OCI-LY1 (cell line): ENCODE measurements at regions not wholly inside any gene's neighbourhood (a gene's known extent, or its start where the extent isn't known, plus 50 kb on each side); places are given as distances from the start of the nearest gene placed in this dataset.

Experiments used
- H2AFZ ChIP-seq: fragments of 200-600 bp; sonication (generic), shearing (Covaris generic); 2 replicates; pipeline ENCODE4 v1.6.0; 2014; ENCODE audit warnings: antibody characterized with exemption, mild to moderate bottlenecking, low read length
- H3F3A ChIP-seq: fragments of 200-600 bp; sonication (generic), shearing (Covaris generic); 2 replicates; pipeline ENCODE4 v1.6.0; 2014; ENCODE audit warnings: mild to moderate bottlenecking, antibody characterized with exemption, low read length, moderate library complexity; ENCODE audit not compliant: insufficient read depth
- H3K27ac ChIP-seq: fragments of 200-600 bp; sonication (generic); 2 replicates; pipeline ENCODE4 v1.5.1; 2014; ENCODE audit warnings: low read length, mixed run types, mild to moderate bottlenecking, low read depth; ENCODE audit not compliant: poor library complexity, severe bottlenecking
- H3K27me3 ChIP-seq: fragments of 200-600 bp; sonication (generic); 2 replicates; pipeline ENCODE4 v1.6.0; 2014; ENCODE audit warnings: antibody characterized with exemption, mild to moderate bottlenecking, low read length, moderate library complexity; ENCODE audit not compliant: insufficient read depth
- H3K36me3 ChIP-seq: fragments of 200-600 bp; sonication (generic); 2 replicates; pipeline ENCODE4 v1.6.1; 2014; ENCODE audit warnings: mild to moderate bottlenecking, antibody characterized with exemption, low read length, moderate library complexity, mixed read lengths; ENCODE audit not compliant: insufficient read depth
- H3K4me1 ChIP-seq: fragments of 200-600 bp; sonication (generic); 2 replicates; pipeline ENCODE4 v1.5.1; 2014; ENCODE audit warnings: mild to moderate bottlenecking, low read length, moderate library complexity; ENCODE audit not compliant: insufficient read depth, severe bottlenecking
- H3K4me2 ChIP-seq: fragments of 200-600 bp; sonication (generic), shearing (Covaris generic); 2 replicates; pipeline ENCODE4 v1.6.1; 2014; ENCODE audit warnings: low read length
- H3K4me3 ChIP-seq: fragments of 200-600 bp; sonication (generic); 2 replicates; pipeline ENCODE4 v1.5.1; 2014; ENCODE audit warnings: low read length, low read depth, mild to moderate bottlenecking, mixed read lengths; ENCODE audit not compliant: poor library complexity, severe bottlenecking
- H3K79me2 ChIP-seq: fragments of 200-600 bp; shearing (Covaris generic); 2 replicates; pipeline ENCODE4 v1.6.1; 2016; ENCODE audit warnings: mixed run types, low read length, mixed read lengths; ENCODE audit not compliant: insufficient read depth
- H3K9ac ChIP-seq: fragments of 200-600 bp; sonication (generic), shearing (Covaris generic); 2 replicates; pipeline ENCODE4 v1.6.1; 2014; ENCODE audit warnings: mild to moderate bottlenecking, low read length, mixed read lengths
- H3K9me2 ChIP-seq: fragments of 200-600 bp; sonication (generic), shearing (Covaris generic); 2 replicates; pipeline ENCODE4 v1.6.1; 2014; ENCODE audit warnings: low read depth, mild to moderate bottlenecking, low read length, mixed read lengths
- H3K9me3 ChIP-seq: fragments of 200-600 bp; shearing (Covaris generic); 2 replicates; pipeline ENCODE4 v1.6.1; 2014; ENCODE audit warnings: low read length, mixed read lengths
- H4K20me1 ChIP-seq: fragments of 200-600 bp; sonication (generic), shearing (Covaris generic); 2 replicates; pipeline ENCODE4 v1.6.0; 2016; ENCODE audit warnings: mild to moderate bottlenecking, low read length; ENCODE audit not compliant: insufficient read depth
- CTCF ChIP-seq: fragments of 200-600 bp; sonication (generic), shearing (Covaris generic); IDR thresholded peaks from 2 replicates; pipeline ENCODE4 v1.5.1; 2017; ENCODE audit warnings: mild to moderate bottlenecking, antibody characterized with exemption, low read length, moderate library complexity, mixed read lengths
- EZH2 ChIP-seq: fragments of 200-600 bp; sonication (generic), shearing (Covaris generic); IDR thresholded peaks from 2 replicates; pipeline ENCODE4 v1.8.0; 2017; ENCODE audit warnings: borderline replicate concordance, mixed run types, mild to moderate bottlenecking, antibody characterized with exemption, low read length, moderate library complexity, mixed read lengths

GRCh38 chr6:97850458-97851212 is 567.6 kb upstream of the MMS22L start:
- H3K9me2 ChIP-seq = no peaks in the 10 kb centered on the region
- no peaks in the 10 kb centered on the region for H3K4me1 ChIP-seq
- H2AFZ ChIP-seq = no peak overlapping the region
- H3K9ac ChIP-seq = no peak overlapping the region
- no peaks in the 10 kb centered on the region for H3K79me2 ChIP-seq
- no peaks in the 10 kb centered on the region for H3K9me3 ChIP-seq
- H3K36me3 ChIP-seq = no peaks in the 10 kb centered on the region
- no peaks in the 10 kb centered on the region for H4K20me1 ChIP-seq
- no peak overlapping the region for H3K4me2 ChIP-seq
- H3K27ac ChIP-seq = no peak overlapping the region
- no peak for TF ChIP-seq CTCF
- no peak for TF ChIP-seq EZH2
- no peaks in the 10 kb centered on the region for H3K27me3 ChIP-seq
- no peak overlapping the region for H3K4me3 ChIP-seq
- no peaks in the 10 kb centered on the region for H3F3A ChIP-seq

GRCh38 chr6:97863697-97864096 is 580.7 kb upstream of the MMS22L start:
- H2AFZ ChIP-seq = no peak overlapping the region
- H3K36me3 ChIP-seq = no peaks in the 10 kb centered on the region
- H3F3A ChIP-seq = no peaks in the 10 kb centered on the region
- H3K4me2 ChIP-seq = no peak overlapping the region
- H3K79me2 ChIP-seq = no peaks in the 10 kb centered on the region
- no peak overlapping the region for H3K9ac ChIP-seq
- H4K20me1 ChIP-seq = no peaks in the 10 kb centered on the region
- H3K4me1 ChIP-seq = no peaks in the 10 kb centered on the region
- TF ChIP-seq EZH2 (no peak), CTCF (no peak)
- H3K27ac ChIP-seq = no peak overlapping the region
- H3K9me2 ChIP-seq = no peaks in the 10 kb centered on the region
- no peaks in the 10 kb centered on the region for H3K9me3 ChIP-seq
- no peak overlapping the region for H3K4me3 ChIP-seq
- H3K27me3 ChIP-seq = no peaks in the 10 kb centered on the region

- Histone ChIP-seq H2AFZ (no peak overlapping the region), H4K20me1 (no peaks in the 10 kb centered on the region), H3F3A (no peaks in the 10 kb centered on the region), H3K27ac (no peak overlapping the region), H3K9me3 (no peaks in the 10 kb centered on the region), H3K4me1 (no peaks in the 10 kb centered on the region), H3K9ac (no peak overlapping the region), H3K27me3 (no peaks in the 10 kb centered on the region), H3K4me3 (no peak overlapping the region), H3K36me3 (no peaks in the 10 kb centered on the region), H3K79me2 (no peaks in the 10 kb centered on the region), H3K9me2 (no peaks in the 10 kb centered on the region), H3K4me2 (no peak overlapping the region)
- TF ChIP-seq CTCF = no peak
- no peak for TF ChIP-seq EZH2
Observed at GRCh38 chr6:97864366-97864765, 581.4 kb upstream of the MMS22L start.
